Omental fat pad (tissue), 3 donors: ENCODE measurements at regions not wholly inside any gene's neighbourhood (a gene's known extent, or its start where the extent isn't known, plus 50 kb on each side); places are given as distances from the start of the nearest gene placed in this dataset.

ENCODE experiments used
- ATAC-seq: fragments of 150-250 bp; one replicate; pipeline ENCODE4 v1.9.1; 2016; ENCODE audit warnings: mild to moderate bottlenecking, moderate library complexity; ENCODE audit not compliant: low FRiP score
- DNase-seq: peaks from one replicate; pipeline ENCODE4 v3.0.0-alpha.2; 2019; ENCODE audit warnings: low spot score
- CTCF ChIP-seq, 3 donors: fragments of 450-650 bp; IDR thresholded peaks; one replicate each; pipeline ENCODE4 v1.5.1; 2016 to 2017; ENCODE audit warnings: antibody characterized with exemption in 3 of 3, mild to moderate bottlenecking in 3 of 3, moderate library complexity in 2 of 3

GRCh38 chr1:157284451-157284850 is 146.3 kb upstream of the ETV3 start:
- ATAC-seq (no peak), DNase-seq (no peak)
- no peak for TF ChIP-seq CTCF (IDR thresholded peaks at IDR 0.05)

GRCh38 chr1:157279802-157280140 is 141.6 kb upstream of the ETV3 start:
- DNase-seq = no peak
- TF ChIP-seq CTCF (IDR thresholded peaks at IDR 0.05) = no peak
- ATAC-seq = no peak

GRCh38 chr1:157279138-157279801 is 141.1 kb upstream of the ETV3 start:
- TF ChIP-seq CTCF (IDR thresholded peaks at IDR 0.05) = no peak
- DNase-seq (no peak), ATAC-seq (no peak)

GRCh38 chr1:157278383-157279137 is 140.4 kb upstream of the ETV3 start:
- no peak for TF ChIP-seq CTCF (IDR thresholded peaks at IDR 0.05)
- DNase-seq (no peak), ATAC-seq (no peak)

GRCh38 chr1:157277913-157278312 is 139.7 kb upstream of the ETV3 start:
- no peak for TF ChIP-seq CTCF (IDR thresholded peaks at IDR 0.05)
- no peak for ATAC-seq

GRCh38 chr1:157277281-157277680 is 139.1 kb upstream of the ETV3 start:
- DNase-seq (no peak), ATAC-seq (no peak)
- no peak for TF ChIP-seq CTCF (IDR thresholded peaks at IDR 0.05)

More at GRCh38 chr1:157277913-157278312, 139.7 kb upstream of the ETV3 start:
- DNase-seq = no peak
